ENCODE measurements at regions not wholly inside any gene's neighbourhood (a gene's known extent, or its start where the extent isn't known, plus 50 kb on each side); places are given as distances from the start of the nearest gene placed in this dataset.

DNA sequence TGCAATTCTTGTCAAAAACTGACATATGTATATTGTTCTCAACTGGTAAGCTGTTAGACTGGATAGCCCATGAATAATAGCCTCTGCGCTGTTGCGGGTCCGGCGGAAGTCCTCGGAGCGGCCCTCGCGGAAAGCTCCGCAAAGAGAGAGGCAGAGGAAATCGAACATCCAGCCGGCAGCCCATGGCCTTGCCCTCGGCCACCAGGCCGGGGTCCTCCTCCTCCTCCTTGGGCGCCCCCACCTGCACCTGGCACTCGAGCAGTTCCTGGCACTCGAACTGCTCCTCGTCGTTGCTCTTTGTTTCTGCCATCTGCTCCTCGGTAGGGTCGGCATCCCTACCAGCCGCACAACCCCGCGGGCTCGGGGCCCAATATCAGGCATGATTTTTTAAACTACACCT lies 1176.3 kb downstream of the PCDH18 start:
- TF ChIP-seq, protein P1, sequence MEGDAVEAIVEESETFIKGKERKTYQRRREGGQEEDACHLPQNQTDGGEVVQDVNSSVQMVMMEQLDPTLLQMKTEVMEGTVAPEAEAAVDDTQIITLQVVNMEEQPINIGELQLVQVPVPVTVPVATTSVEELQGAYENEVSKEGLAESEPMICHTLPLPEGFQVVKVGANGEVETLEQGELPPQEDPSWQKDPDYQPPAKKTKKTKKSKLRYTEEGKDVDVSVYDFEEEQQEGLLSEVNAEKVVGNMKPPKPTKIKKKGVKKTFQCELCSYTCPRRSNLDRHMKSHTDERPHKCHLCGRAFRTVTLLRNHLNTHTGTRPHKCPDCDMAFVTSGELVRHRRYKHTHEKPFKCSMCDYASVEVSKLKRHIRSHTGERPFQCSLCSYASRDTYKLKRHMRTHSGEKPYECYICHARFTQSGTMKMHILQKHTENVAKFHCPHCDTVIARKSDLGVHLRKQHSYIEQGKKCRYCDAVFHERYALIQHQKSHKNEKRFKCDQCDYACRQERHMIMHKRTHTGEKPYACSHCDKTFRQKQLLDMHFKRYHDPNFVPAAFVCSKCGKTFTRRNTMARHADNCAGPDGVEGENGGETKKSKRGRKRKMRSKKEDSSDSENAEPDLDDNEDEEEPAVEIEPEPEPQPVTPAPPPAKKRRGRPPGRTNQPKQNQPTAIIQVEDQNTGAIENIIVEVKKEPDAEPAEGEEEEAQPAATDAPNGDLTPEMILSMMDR (conservative IDR thresholded peaks at IDR 0.05 in 1 of 2, IDR thresholded peaks at IDR 0.05 in 1 of 2; ENCODE audit: low read depth in 1 of 2, low read length in 2 of 2): no peak
- no peak for TF ChIP-seq EZH2 (IDR thresholded peaks at IDR 0.05; ENCODE audit: low read length, missing control alignments)

Measured in fibroblast of lung (primary cell).